HUES6 (cell line): ENCODE measurements at regions not wholly inside any gene's neighbourhood (a gene's known extent, or its start where the extent isn't known, plus 50 kb on each side); places are given as distances from the start of the nearest gene placed in this dataset.

Source experiments
- H3K27ac ChIP-seq: 2 replicates; pipeline ENCODE4 v1.7.0; 2013; ENCODE audit warnings: low read depth, mild to moderate bottlenecking, low read length, inconsistent platforms
- H3K27me3 ChIP-seq: 2 replicates; pipeline ENCODE4 v1.6.1; 2013; ENCODE audit warnings: low read length; ENCODE audit not compliant: control insufficient read depth, insufficient read depth
- H3K36me3 ChIP-seq: 2 replicates; pipeline ENCODE4 v1.6.1; 2013; ENCODE audit warnings: low read length; ENCODE audit not compliant: control insufficient read depth, insufficient read depth
- H3K4me1 ChIP-seq: 2 replicates; pipeline ENCODE4 v1.6.1; 2013; ENCODE audit warnings: low read length; ENCODE audit not compliant: control insufficient read depth, insufficient read depth
- H3K4me3 ChIP-seq: 2 replicates; pipeline ENCODE4 v1.5.1; 2013; ENCODE audit warnings: low read depth, low read length
- H3K9ac ChIP-seq: one replicate; pipeline ENCODE4 v1.6.1; 2013; ENCODE audit warnings: mild to moderate bottlenecking, low read length
- H3K9me3 ChIP-seq: 2 replicates; pipeline ENCODE4 v1.6.1; 2013; ENCODE audit warnings: low read depth, low read length; ENCODE audit not compliant: control insufficient read depth, insufficient read depth

DNA sequence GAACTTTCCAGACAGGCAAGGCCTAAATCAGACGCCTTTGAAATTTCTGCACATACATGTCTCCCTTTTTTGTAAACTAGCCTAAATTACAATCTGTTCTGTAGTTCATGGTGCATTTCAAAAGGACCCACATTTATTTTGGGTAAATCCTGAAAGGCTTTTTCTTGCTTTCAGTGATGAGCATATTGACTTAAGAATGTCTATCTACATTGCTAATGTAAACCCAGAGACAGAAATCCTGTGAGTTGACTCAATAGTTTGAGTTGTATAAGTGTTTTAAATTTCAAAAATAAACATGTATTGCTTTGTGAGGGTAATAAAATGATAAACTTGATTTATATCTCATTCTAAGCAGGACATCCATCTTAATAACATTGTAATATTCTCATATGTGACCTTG lies 977.0 kb upstream of the NR2F2 start:
- Histone ChIP-seq H3K27ac (no peak overlapping the region), H3K9me3 (no peaks in the 10 kb centered on the region), H3K27me3 (no peaks in the 10 kb centered on the region), H3K9ac (no peak overlapping the region), H3K4me1 (no peaks in the 10 kb centered on the region), H3K4me3 (no peak overlapping the region), H3K36me3 (no peaks in the 10 kb centered on the region)

DNA sequence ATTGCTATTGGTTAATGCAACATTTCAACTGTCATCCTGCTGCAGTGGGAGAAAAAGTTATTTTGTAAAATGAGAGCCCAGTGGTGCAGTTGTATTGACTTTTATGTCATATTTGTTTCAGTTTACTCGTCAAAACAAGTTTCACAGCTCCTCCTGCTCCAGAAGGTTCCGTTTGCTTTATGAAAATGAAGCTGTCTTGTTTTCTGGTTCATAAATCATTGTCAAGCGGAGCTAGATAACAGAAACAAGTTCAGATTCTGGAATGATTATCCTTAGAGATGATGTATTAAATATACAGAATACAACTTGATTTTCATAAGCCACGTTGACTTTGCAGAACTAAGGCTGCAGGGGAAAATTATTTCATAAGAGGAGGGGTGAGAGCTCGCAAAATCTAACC lies 970.5 kb upstream of the NR2F2 start:
- H3K27ac ChIP-seq, result no peak overlapping the region
- peaks cover 13% of the 10 kb centered on the region; the same call in 1 of the 2 replicates for H3K9me3 ChIP-seq
- H3K27me3 ChIP-seq, result no peaks in the 10 kb centered on the region

DNA sequence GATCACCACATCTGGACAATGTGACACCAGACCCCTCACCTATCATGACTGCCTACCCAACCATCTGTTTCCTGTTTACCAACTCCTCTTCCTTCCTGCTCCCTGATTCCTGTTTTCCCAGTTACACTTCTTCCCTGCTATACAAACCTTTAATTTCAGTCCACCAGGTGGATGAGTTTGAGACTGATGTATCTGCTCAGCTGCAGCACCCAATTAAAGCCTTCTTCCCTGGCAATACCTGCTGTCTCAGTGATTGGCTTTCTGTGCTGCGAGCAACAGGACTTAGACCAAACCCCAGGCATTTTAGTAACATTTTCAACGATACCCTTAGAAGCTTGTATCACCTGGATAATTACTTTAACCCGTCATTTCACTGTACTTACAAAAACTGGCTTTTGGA lies 968.2 kb upstream of the NR2F2 start:
- peaks cover 4% of the 10 kb centered on the region; the same call in 1 of the 2 replicates for H3K4me1 ChIP-seq
- H3K9ac ChIP-seq, result no peak overlapping the region
- peaks cover 13% of the 10 kb centered on the region; the same call in 1 of the 2 replicates for H3K9me3 ChIP-seq
- no peaks in the 10 kb centered on the region for H3K27me3 ChIP-seq
- no peak overlapping the region for H3K27ac ChIP-seq
- H3K4me3 ChIP-seq, result no peak overlapping the region
- H3K36me3 ChIP-seq, result no peaks in the 10 kb centered on the region

More for the DNA sequence above, 970.5 kb upstream of the NR2F2 start:
- Histone ChIP-seq H3K4me1 (no peaks in the 10 kb centered on the region), H3K9ac (no peak overlapping the region), H3K36me3 (no peaks in the 10 kb centered on the region), H3K4me3 (no peak overlapping the region)

DNA sequence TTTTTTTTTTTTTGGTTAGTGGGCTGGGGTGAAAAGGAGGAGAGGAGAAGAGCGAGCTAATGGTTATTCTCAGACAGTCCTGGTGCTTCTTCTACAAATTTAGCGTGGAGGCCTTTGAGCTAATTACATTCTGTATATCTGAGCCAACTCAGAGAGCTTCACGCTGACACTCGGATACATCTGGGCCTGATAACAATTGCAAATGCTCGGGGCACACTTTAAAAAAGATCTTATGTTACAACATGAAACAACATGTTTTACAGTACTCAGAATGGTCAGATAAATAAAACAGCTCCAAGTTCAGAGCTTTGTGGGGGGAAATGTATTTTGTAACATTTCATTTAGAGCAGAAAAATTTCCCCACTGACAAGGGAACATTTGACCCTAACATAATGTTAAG lies 966.9 kb upstream of the NR2F2 start:
- no peak overlapping the region for H3K27ac ChIP-seq
- no peaks in the 10 kb centered on the region for H3K27me3 ChIP-seq
- peaks cover 4% of the 10 kb centered on the region; the same call in 1 of the 2 replicates for H3K4me1 ChIP-seq
- no peak overlapping the region for H3K4me3 ChIP-seq
- no peaks in the 10 kb centered on the region for H3K36me3 ChIP-seq
- H3K9me3 ChIP-seq, result peaks cover 13% of the 10 kb centered on the region; the same call in 1 of the 2 replicates
- H3K9ac ChIP-seq, result no peak overlapping the region

DNA sequence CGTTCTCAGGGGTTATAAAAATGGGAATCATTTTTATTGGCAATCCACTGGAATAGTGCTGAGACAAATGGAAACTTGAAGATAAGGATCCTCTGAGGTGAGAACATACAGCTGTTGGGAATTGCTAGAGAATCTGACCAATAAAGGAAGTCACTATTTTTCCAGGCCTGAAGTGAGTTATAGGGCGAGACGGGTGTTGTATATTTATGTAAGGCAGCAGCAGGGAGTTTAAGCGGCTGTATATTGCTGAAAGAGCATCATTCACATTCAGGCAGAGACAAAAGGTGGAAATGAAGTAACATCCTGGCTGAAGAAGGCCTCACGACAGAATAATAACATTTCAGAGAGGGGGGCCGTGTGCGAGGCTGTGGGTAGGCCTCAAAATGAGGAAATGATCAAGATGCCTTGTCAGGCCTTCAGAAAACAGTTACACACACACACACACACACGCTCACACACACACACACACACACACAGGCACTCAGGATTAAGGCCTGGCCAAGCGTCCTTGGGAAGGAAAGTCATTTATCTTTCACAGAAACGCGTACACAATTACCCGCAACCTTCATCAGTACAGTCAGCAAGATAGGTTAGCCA lies 964.9 kb upstream of the NR2F2 start:
- peak overlapping the region; percentile 4 for H3K9ac ChIP-seq
- peaks cover 4% of the 10 kb centered on the region; the same call in 1 of the 2 replicates for H3K4me1 ChIP-seq
- no peaks in the 10 kb centered on the region for H3K27me3 ChIP-seq
- no peaks in the 10 kb centered on the region for H3K36me3 ChIP-seq
- H3K4me3 ChIP-seq, result no peak overlapping the region
- H3K27ac ChIP-seq, result peak overlapping the region; percentile 7; the same call in 1 of the 2 replicates
- peaks cover 13% of the 10 kb centered on the region; the same call in 1 of the 2 replicates for H3K9me3 ChIP-seq

DNA sequence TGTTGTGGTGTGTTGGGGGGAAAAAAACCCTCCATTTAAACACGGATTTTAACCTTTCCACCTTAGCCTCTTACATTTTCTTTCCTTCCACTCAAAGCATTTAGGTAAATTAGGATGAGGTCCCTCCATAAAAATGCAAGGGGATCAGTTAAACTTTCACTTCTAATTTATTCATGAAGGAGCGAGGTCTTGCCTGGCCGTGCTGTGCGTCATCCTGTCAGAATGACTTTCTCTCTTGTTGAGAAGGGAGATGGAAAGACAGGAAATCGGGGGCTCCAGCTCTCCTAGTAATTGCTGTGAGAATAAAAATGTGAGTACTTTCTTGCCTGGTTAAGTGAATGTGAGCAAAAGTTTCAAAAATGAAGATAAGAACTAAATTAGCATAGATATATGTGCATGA lies 962.3 kb upstream of the NR2F2 start:
- Histone ChIP-seq H3K9me3 (no peaks in the 10 kb centered on the region), H3K27ac (no peak overlapping the region), H3K4me3 (no peak overlapping the region), H3K4me1 (peaks cover 4% of the 10 kb centered on the region; the same call in 1 of the 2 replicates), H3K27me3 (no peaks in the 10 kb centered on the region), H3K36me3 (no peaks in the 10 kb centered on the region), H3K9ac (no peak overlapping the region)

DNA sequence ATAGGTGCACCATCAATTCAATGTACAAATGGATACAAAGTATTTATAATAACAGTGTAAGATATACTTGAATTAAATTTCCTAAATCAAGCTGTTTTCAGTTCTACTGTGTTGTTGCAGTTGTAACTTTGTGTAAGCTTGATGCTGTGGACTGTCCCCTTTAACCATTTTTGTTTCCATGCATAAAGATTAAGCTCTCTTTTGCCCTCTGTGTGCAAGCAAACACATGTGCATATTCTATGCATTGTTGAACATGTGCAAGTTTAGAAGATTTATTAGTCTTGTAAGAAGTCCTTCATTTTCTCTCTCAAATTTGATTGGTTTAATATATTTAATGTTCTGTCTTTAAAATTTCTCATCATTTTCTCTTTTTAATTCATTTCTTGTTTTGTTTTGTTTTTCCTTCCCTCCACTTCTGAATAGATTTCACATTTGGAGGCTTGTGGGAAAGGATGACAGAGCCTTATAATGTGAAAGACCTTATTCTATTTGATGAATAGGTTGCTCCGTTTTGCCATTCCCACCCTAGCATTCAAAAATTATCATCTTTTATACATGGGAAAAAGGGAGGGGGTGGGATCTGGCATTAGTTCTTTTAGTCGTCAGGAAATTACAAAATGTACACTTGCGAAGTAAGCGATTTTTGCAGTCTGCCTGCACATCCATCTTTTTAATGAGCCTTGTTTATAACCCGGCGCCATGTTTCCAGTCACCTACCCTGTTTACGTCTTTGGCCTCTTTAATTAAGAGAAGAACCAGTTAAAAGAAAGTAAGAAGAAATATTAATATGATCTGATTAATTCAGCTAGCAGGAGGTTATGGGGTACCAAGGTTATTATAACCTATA lies 961.5 kb upstream of the NR2F2 start:
- Histone ChIP-seq H3K36me3 (no peaks in the 10 kb centered on the region), H3K27ac (no peak overlapping the region), H3K4me3 (no peak overlapping the region), H3K9ac (no peak overlapping the region), H3K4me1 (peaks cover 4% of the 10 kb centered on the region; the same call in 1 of the 2 replicates), H3K9me3 (no peaks in the 10 kb centered on the region), H3K27me3 (no peaks in the 10 kb centered on the region)

DNA sequence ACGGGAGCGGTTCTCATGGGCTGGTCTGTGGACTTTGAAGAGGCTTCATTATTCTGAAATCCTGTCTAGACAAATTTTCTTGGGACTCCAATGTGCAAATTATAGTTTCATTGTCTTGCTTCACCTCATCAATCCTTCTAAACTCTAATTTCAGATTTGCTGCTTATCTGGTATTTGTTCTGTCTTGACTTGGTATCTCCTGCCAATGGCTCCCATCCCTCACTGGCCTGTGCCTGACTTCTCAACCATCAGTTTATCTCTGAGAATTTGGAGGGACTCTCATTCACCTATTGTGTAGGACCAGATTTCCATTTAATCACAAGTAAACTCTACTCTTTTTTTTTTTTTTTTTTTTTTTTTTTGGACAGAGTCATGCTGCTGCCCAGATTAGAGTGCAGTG lies 960.2 kb upstream of the NR2F2 start:
- no peak overlapping the region for H3K27ac ChIP-seq
- H3K36me3 ChIP-seq, result no peaks in the 10 kb centered on the region
- no peak overlapping the region for H3K9ac ChIP-seq
- H3K4me1 ChIP-seq, result peaks cover 4% of the 10 kb centered on the region; the same call in 1 of the 2 replicates
- H3K4me3 ChIP-seq, result no peak overlapping the region
- no peaks in the 10 kb centered on the region for H3K9me3 ChIP-seq
- no peaks in the 10 kb centered on the region for H3K27me3 ChIP-seq

DNA sequence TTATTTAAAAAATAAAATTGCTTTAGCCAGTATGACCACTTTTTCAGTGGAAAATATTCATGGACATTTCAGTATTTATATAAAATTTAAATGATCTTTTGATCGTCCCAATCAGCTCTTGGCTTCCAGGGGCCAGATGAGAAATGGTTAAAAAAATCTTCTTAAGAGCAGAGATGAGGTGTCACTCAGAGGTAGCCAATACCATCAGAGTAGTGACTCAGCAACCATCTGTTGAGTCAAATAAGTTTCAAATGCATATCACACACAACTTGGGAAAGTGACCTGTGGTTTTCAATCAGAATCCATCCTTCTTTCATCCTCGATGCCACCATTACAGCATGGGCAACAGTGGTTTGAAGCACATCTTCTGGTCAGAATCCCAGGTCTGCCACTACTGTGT lies 958.8 kb upstream of the NR2F2 start:
- Histone ChIP-seq H3K9me3 (no peaks in the 10 kb centered on the region), H3K36me3 (no peaks in the 10 kb centered on the region), H3K27me3 (no peaks in the 10 kb centered on the region), H3K27ac (no peak overlapping the region), H3K4me3 (no peak overlapping the region), H3K9ac (no peak overlapping the region), H3K4me1 (no peaks in the 10 kb centered on the region; the same call in 1 of the 2 replicates)

DNA sequence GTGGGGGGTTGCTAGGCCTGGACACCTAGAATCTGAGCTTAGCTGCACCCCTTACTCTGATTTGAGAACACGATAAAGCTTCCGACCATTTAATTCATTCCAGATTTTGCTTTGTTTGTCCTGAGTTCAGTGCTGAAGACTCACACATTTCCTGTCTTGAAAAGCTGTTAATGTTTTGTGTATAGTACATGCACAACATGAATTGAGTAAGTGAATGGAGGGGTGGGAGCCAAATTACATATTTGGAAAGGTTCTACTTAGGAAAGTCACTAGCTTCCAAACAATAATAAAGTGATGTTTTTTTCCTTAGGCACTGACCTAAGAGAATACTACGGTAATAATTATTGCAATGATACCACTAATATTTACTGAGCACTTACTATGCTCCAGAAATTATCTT lies 955.2 kb upstream of the NR2F2 start:
- H3K27me3 ChIP-seq, result no peaks in the 10 kb centered on the region
- no peaks in the 10 kb centered on the region for H3K9me3 ChIP-seq
- H3K36me3 ChIP-seq, result no peaks in the 10 kb centered on the region
- no peak overlapping the region for H3K9ac ChIP-seq
- no peaks in the 10 kb centered on the region for H3K4me1 ChIP-seq
- H3K4me3 ChIP-seq, result no peak overlapping the region
- no peak overlapping the region for H3K27ac ChIP-seq

DNA sequence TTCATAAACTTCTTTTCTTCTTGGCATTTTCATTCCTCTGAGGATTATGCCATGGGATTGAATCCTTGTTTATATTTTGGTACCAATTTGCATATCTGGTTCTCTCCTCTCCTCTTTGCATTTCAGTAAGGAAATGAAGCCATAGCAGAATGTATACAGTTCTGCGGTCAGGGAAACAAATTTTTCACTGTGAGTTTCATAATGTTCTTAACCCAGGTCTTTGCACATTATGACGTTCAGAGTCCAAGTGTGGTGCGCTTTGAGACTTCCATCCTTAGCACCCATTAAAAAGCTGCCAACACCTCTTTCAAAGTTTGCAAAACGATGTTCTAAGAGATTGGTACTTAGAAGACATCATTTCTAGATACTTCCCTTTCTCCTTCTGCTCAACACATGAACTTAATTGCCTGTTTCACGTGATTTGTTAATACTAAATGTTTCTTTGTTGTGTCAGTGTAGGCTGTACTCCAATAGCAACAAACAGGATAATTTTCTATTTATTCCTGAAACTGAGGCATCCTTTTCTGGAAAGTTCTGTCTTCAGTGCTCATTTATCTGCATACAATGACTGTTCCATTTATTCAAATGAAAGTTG lies 953.1 kb upstream of the NR2F2 start:
- H3K4me3 ChIP-seq, result no peak overlapping the region
- H3K36me3 ChIP-seq, result no peaks in the 10 kb centered on the region
- no peaks in the 10 kb centered on the region for H3K9me3 ChIP-seq
- no peaks in the 10 kb centered on the region for H3K27me3 ChIP-seq
- H3K27ac ChIP-seq, result no peak overlapping the region
- H3K9ac ChIP-seq, result no peak overlapping the region
- H3K4me1 ChIP-seq, result no peaks in the 10 kb centered on the region
